H9 (cell line): ENCODE measurements at regions not wholly inside any gene's neighbourhood (a gene's known extent, or its start where the extent isn't known, plus 50 kb on each side); places are given as distances from the start of the nearest gene placed in this dataset.

Source experiments
- DNase-seq: peaks from one replicate; pipeline ENCODE4 v3.0.0-alpha.2; 2017
- H2AFZ ChIP-seq: one replicate; pipeline ENCODE4 v1.6.1; 2013; ENCODE audit warnings: mild to moderate bottlenecking, low read length, control low read depth, moderate library complexity
- H2AK5ac ChIP-seq: 2 replicates; pipeline ENCODE4 v1.6.1; 2013; ENCODE audit warnings: low read length, control low read depth, mixed read lengths; ENCODE audit not compliant: insufficient read length
- H2BK120ac ChIP-seq: one replicate; pipeline ENCODE4 v1.6.1; 2013; ENCODE audit warnings: low read depth, mild to moderate bottlenecking, low read length, control low read depth, inconsistent platforms; ENCODE audit not compliant: poor library complexity, severe bottlenecking
- H2BK12ac ChIP-seq: 2 replicates; pipeline ENCODE4 v1.6.1; 2013; ENCODE audit warnings: low read length, control low read depth, mixed read lengths, low read depth; ENCODE audit not compliant: insufficient read length
- H2BK15ac ChIP-seq: 2 replicates; pipeline ENCODE4 v1.6.1; 2013; ENCODE audit warnings: low read depth, low read length, control low read depth
- H2BK20ac ChIP-seq: one replicate; pipeline ENCODE4 v1.6.1; 2013; ENCODE audit warnings: low read depth, mild to moderate bottlenecking, low read length, control low read depth, inconsistent platforms; ENCODE audit not compliant: poor library complexity, severe bottlenecking
- H2BK5ac ChIP-seq: 2 replicates; pipeline ENCODE4 v1.6.1; 2013; ENCODE audit warnings: low read length, control low read depth, mixed read lengths; ENCODE audit not compliant: insufficient read length
- H3K14ac ChIP-seq: 2 replicates; pipeline ENCODE4 v1.6.1; 2013; ENCODE audit warnings: low read length, control low read depth; ENCODE audit not compliant: insufficient read depth
- H3K18ac ChIP-seq: 2 replicates; pipeline ENCODE4 v1.6.1; 2013; ENCODE audit warnings: low read depth, mild to moderate bottlenecking, mixed read lengths, low read length, control low read depth; ENCODE audit not compliant: insufficient read length
- H3K23ac ChIP-seq: 2 replicates; pipeline ENCODE4 v1.6.1; 2013; ENCODE audit warnings: low read length, control low read depth, mixed read lengths, low read depth; ENCODE audit not compliant: insufficient read length
- H3K23me2 ChIP-seq: 2 replicates; pipeline ENCODE4 v1.6.1; 2013; ENCODE audit warnings: low read depth, mild to moderate bottlenecking, mixed read lengths, low read length, control low read depth; ENCODE audit not compliant: insufficient read length, poor library complexity, severe bottlenecking
- H3K27ac ChIP-seq: 2 replicates; pipeline ENCODE4 v1.5.1; 2013; ENCODE audit warnings: low read length, control low read depth, mixed read lengths, low read depth; ENCODE audit not compliant: insufficient read length
- H3K27me3 ChIP-seq: 2 replicates; pipeline ENCODE4 v1.6.1; 2013; ENCODE audit warnings: low read length, control low read depth, inconsistent platforms; ENCODE audit not compliant: insufficient read depth
- H3K4ac ChIP-seq: 2 replicates; pipeline ENCODE4 v1.6.1; 2013; ENCODE audit warnings: low read depth, mild to moderate bottlenecking, control low read depth, inconsistent platforms, low read length, moderate library complexity
- H3K4me1 ChIP-seq: 2 replicates; pipeline ENCODE4 v1.6.1; 2013; ENCODE audit warnings: low read length, control low read depth, inconsistent platforms; ENCODE audit not compliant: insufficient read depth
- H3K4me2 ChIP-seq: 2 replicates; pipeline ENCODE4 v1.6.1; 2013; ENCODE audit warnings: low read length, control low read depth, mixed read lengths; ENCODE audit not compliant: insufficient read length, insufficient read depth
- H3K56ac ChIP-seq: 2 replicates; pipeline ENCODE4 v1.6.1; 2013; ENCODE audit warnings: low read depth, mild to moderate bottlenecking, mixed read lengths, low read length, control low read depth; ENCODE audit not compliant: insufficient read length
- H3K79me1 ChIP-seq: 2 replicates; pipeline ENCODE4 v1.6.1; 2013; ENCODE audit warnings: low read depth, mild to moderate bottlenecking, moderate library complexity, low read length, control low read depth, inconsistent platforms; ENCODE audit not compliant: insufficient read depth, poor library complexity, severe bottlenecking
- H3K79me2 ChIP-seq: 2 replicates; pipeline ENCODE4 v1.6.1; 2013; ENCODE audit warnings: low read length, control low read depth, inconsistent platforms; ENCODE audit not compliant: insufficient read depth
- H3K9ac ChIP-seq: 2 replicates; pipeline ENCODE4 v1.6.1; 2013; ENCODE audit warnings: low read length, control low read depth, mixed read lengths; ENCODE audit not compliant: insufficient read length; ENCODE audit errors: extremely low read depth
- H3K9me3 ChIP-seq: one replicate; pipeline ENCODE4 v1.6.1; 2013; ENCODE audit warnings: low read depth, low read length, inconsistent platforms; ENCODE audit not compliant: control insufficient read depth
- H3T11ph ChIP-seq: one replicate; pipeline ENCODE4 v1.6.1; 2013; ENCODE audit warnings: mild to moderate bottlenecking, low read length, control low read depth, inconsistent platforms
- H4K20me1 ChIP-seq: one replicate; pipeline ENCODE4 v1.6.1; 2013; ENCODE audit not compliant: control insufficient read depth, insufficient read length, insufficient read depth
- H4K5ac ChIP-seq: 2 replicates; pipeline ENCODE4 v1.6.1; 2013; ENCODE audit warnings: low read depth, mild to moderate bottlenecking, mixed read lengths, low read length, control low read depth; ENCODE audit not compliant: insufficient read length
- H4K8ac ChIP-seq: replicated peaks from 2 replicates; pipeline ENCODE4 v1.6.1; 2013; ENCODE audit warnings: low read length, control low read depth, mixed read lengths, low read depth; ENCODE audit not compliant: insufficient read length
- H4K91ac ChIP-seq: 2 replicates; pipeline ENCODE4 v1.6.1; 2013; ENCODE audit warnings: low read depth, mild to moderate bottlenecking, moderate library complexity, mixed read lengths, low read length, control low read depth; ENCODE audit not compliant: insufficient read length
- H3K27ac Mint-ChIP-seq, 3 experiments: 2 replicates in 2 of 3; 3 replicates in 1 of 3; pipeline ENCODE4 v1.8.0; 2020 to 2021; ENCODE audit warnings: mixed read lengths in 3 of 3, mild to moderate bottlenecking in 1 of 3, moderate library complexity in 1 of 3
- H3K27me3 Mint-ChIP-seq: 2 replicates; pipeline ENCODE4 v1.8.0; 2021; ENCODE audit warnings: low read depth, mild to moderate bottlenecking, moderate library complexity, mixed read lengths
- H3K36me3 Mint-ChIP-seq, 3 experiments: 2 replicates in 2 of 3; 3 replicates in 1 of 3; pipeline ENCODE4 v1.8.0; 2020 to 2021; ENCODE audit warnings: low read depth in 3 of 3, mixed read lengths in 3 of 3; ENCODE audit not compliant: insufficient read depth in 1 of 3
- H3K4me1 Mint-ChIP-seq, 2 experiments: 2 replicates each; pipeline ENCODE4 v1.8.0; 2020; ENCODE audit warnings: mixed read lengths in 2 of 2
- H3K4me3 Mint-ChIP-seq, 2 experiments: 2 replicates in 1 of 2; 3 replicates in 1 of 2; pipeline ENCODE4 v1.8.0; 2020 to 2021; ENCODE audit warnings: mild to moderate bottlenecking in 2 of 2, mixed read lengths in 2 of 2, moderate library complexity in 1 of 2
- H3K9me3 Mint-ChIP-seq, 2 experiments: 2 replicates in 1 of 2; 3 replicates in 1 of 2; pipeline ENCODE4 v1.8.0; 2020; ENCODE audit warnings: mild to moderate bottlenecking in 2 of 2, mixed read lengths in 2 of 2, moderate library complexity in 1 of 2
- WGBS: extraction: QIAGEN DNeasy Blood & Tissue Kit; methylation state at CpG from one replicate; pipeline ENCODE4 v1.1.7; 2013; ENCODE audit warnings: missing lambda C conversion rate, low lambda C conversion rate, mixed read lengths; ENCODE audit not compliant: insufficient read length; ENCODE audit errors: extremely low coverage; 5-methylcytosine and 5-hydroxymethylcytosine counted together
- TF ChIP-seq, protein P1 (sequence below): fragments of 200-600 bp; sonication (generic); conservative IDR thresholded peaks from 3 replicates; pipeline ENCODE4 v1.8.0; 2021; ENCODE audit warnings: antibody characterized with exemption, mild to moderate bottlenecking

- Histone ChIP-seq H3K4me1 (no peaks in the 10 kb centered on the region), H3K9ac (no peak overlapping the region), H3K4ac (no peak overlapping the region), H2AK5ac (no peak overlapping the region), H2BK5ac (no peak overlapping the region), H2BK12ac (no peak overlapping the region), H2BK20ac (no peak overlapping the region), H3K79me1 (no peaks in the 10 kb centered on the region), H3K18ac (no peak overlapping the region), H4K20me1 (no peaks in the 10 kb centered on the region), H3K9me3 (no peaks in the 10 kb centered on the region), H3K14ac (no peak overlapping the region), H3K79me2 (no peaks in the 10 kb centered on the region), H4K5ac (no peak overlapping the region), H3K23ac (no peak overlapping the region), H2AFZ (no peak overlapping the region), H3T11ph (no peak overlapping the region), H4K91ac (no peak overlapping the region), H2BK15ac (no peak overlapping the region), H3K23me2 (no peaks in the 10 kb centered on the region), H3K4me2 (no peak overlapping the region), H3K27ac (no peak overlapping the region), H3K56ac (no peak overlapping the region), H2BK120ac (no peak overlapping the region), H4K8ac (no peak overlapping the region), H3K27me3 (no peaks in the 10 kb centered on the region; the same call in 1 of the 2 replicates)
- Mint-ChIP-seq H3K4me1 (no peaks in the 10 kb centered on the region), H3K27ac (no peak overlapping the region), H3K36me3 (no peaks in the 10 kb centered on the region), H3K9me3 (no peaks in the 10 kb centered on the region), H3K27me3 (no peaks in the 10 kb centered on the region), H3K4me3 (no peak overlapping the region)
- no peak for DNase-seq
- TF ChIP-seq, protein P1, sequence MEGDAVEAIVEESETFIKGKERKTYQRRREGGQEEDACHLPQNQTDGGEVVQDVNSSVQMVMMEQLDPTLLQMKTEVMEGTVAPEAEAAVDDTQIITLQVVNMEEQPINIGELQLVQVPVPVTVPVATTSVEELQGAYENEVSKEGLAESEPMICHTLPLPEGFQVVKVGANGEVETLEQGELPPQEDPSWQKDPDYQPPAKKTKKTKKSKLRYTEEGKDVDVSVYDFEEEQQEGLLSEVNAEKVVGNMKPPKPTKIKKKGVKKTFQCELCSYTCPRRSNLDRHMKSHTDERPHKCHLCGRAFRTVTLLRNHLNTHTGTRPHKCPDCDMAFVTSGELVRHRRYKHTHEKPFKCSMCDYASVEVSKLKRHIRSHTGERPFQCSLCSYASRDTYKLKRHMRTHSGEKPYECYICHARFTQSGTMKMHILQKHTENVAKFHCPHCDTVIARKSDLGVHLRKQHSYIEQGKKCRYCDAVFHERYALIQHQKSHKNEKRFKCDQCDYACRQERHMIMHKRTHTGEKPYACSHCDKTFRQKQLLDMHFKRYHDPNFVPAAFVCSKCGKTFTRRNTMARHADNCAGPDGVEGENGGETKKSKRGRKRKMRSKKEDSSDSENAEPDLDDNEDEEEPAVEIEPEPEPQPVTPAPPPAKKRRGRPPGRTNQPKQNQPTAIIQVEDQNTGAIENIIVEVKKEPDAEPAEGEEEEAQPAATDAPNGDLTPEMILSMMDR = no peak
- no CpG with 5 or more reads among the region's 4 CpGs for WGBS
These were observed 400.9 kb upstream of the CCDC196 start for GRCh38 chr14:66085224-66085623.
